Activated CD4-positive, alpha-beta T cell treated with anti-CD3 and anti-CD28 coated beads, Interleukin-10, Interleukin-2, amounts not matched to agents 100 ng/mL and 50 ng/mL, durations not matched to agents 16 hours and 8 hours (primary cell): ENCODE measurements at regions not wholly inside any gene's neighbourhood (a gene's known extent, or its start where the extent isn't known, plus 50 kb on each side); places are given as distances from the start of the nearest gene placed in this dataset.

Source experiments
- DNase-seq: peaks from one replicate; pipeline ENCODE4 v3.0.0-alpha.2; 2020

DNA sequence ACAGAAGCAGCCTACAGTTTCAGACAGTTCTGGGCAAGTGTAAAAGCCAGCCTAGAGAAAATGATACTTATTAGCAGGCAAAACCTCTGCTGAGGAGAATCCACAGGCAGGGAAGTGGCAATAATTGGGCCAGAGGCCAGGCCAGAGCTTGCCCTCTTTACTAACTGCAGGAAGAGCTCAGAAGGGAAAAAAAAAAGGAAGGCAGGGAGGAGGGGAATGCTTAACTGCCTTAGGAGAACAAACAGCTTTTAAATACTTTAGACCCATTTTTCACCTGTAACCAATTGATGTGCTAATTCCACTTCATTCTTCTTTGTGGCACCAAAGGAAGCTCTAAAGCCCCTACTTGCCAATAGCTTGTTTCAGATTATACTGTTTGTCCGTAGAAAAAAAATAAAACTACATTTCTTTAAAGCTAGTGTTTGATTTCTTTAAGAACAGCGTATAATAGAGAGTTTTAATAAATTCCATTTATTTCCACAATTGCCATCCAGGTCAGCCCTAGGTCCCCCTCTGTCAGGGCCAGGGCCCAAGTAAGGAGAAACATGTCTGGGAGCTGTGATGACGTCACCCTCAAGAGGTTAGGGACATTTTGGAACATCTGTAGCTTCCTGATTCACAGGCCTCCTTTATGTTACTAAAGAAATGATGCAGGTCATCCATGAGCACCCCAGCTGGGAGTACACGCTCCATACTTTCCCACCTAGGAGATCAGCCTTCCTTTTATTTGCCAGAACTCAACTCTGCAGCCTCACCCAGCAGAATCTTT lies 384.3 kb downstream of the CDC5L start:
- no peak for DNase-seq

DNA sequence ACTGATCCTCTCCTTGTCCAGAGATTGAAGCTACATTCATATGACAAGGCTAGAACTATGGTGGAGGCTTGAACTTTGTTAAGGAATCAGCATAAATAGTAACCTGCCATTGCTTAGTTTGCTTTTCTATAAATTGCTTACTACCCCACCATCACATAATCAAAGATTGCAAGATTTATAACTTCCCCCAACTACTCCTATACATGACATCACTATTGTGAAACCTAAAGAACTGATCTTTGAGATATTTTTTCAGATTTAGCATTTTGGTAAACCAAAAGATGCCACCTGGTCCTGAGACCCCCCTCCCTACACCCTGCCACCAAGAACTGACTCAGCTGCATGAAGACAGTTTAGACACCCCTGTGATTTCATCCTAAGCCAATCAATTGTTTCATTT lies 385.3 kb downstream of the CDC5L start:
- DNase-seq, result no peak

DNA sequence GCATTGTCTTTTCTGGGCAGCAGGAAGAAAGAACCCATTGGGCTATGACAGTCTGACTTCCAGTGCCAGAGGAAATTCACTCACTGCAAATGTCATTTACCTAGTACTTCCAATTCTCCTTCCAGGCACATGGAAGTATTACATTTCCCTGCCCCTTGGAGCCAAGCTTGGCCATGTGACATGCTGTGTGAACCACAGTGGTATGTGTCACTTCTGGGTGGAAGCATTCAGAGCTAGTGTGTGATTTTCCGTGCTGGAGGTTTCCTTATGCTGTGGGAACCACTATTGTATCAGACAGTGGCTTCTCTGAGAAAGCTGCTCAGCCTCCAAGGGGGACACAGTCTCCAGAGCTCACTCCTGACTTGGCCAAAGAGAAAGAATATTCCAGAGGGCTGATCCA lies 387.6 kb downstream of the CDC5L start:
- no peak for DNase-seq

DNA sequence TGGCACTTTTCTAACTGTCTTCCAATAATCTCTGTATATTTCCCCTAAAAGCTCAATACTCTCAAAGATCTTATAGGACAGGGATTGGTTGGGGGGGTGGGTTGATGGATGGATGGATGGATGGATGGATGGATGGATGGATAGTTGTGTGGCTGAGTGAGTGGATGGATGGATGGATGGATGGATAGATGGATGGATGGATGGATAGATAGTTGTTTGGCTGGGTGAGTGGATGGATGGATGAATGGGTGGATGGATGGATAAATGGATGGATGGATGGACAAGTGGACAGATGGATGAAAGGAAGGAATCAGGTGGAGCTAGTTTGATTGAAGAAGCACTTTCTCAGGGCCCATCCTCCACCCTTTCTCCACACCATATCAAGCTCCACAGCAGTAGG lies 388.8 kb downstream of the CDC5L start:
- DNase-seq, result no peak

DNA sequence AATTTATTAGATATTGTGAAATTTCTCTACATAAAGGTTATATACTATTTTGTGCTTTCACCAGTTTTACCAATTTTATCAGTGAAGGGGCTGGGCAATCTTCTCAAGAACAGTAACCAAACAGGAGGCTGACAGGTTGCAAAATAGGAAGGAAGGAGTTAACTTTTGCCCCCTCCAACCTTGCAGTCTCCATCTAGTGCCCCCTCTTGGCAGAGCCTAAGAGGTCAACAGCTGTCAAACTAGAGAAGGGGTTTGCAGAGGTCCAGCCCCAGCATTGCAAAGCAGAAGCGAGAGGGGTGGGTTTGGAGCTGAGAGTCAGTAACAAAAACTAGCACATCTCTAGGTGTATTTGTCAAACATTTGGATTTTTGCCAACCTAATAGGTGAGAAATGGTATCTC lies 391.0 kb downstream of the CDC5L start:
- DNase-seq, result no peak
